H1 (cell line): ENCODE measurements at regions not wholly inside any gene's neighbourhood (a gene's known extent, or its start where the extent isn't known, plus 50 kb on each side); places are given as distances from the start of the nearest gene placed in this dataset.

Experiments used
- GTF2F1 ChIP-seq: IDR thresholded peaks from 2 replicates; pipeline ENCODE4 v1.6.1; 2012; ENCODE audit warnings: low read depth, low read length, improper control_type of control experiment, borderline replicate concordance
- HDAC2 ChIP-seq, 2 experiments: fragments of 300-600 bp in 1 of 2; sonication (generic) in 1 of 2; IDR thresholded peaks; 2 replicates each; pipeline ENCODE4 v1.6.1; 2011 to 2012; ENCODE audit warnings: low read depth in 2 of 2, low read length in 2 of 2, mild to moderate bottlenecking in 2 of 2, moderate library complexity in 2 of 2, borderline replicate concordance in 1 of 2, inconsistent platforms in 1 of 2
- NRF1 ChIP-seq: IDR thresholded peaks from 2 replicates; pipeline ENCODE4 v1.6.1; 2011; ENCODE audit warnings: mild to moderate bottlenecking, low read depth, low read length, improper control_type of control experiment
- POU5F1 ChIP-seq: IDR thresholded peaks from 2 replicates; pipeline ENCODE4 v1.6.1; 2011; ENCODE audit warnings: low read depth, mild to moderate bottlenecking, low read length, moderate library complexity
- SUZ12 ChIP-seq: fragments of 200-600 bp; sonication (generic); IDR thresholded peaks from 2 replicates; pipeline ENCODE4 v1.6.1; 2012; ENCODE audit warnings: mild to moderate bottlenecking, inconsistent platforms, low read length, moderate library complexity, mixed read lengths
- TF ChIP-seq, protein P1 (sequence below): IDR thresholded peaks from 2 replicates; pipeline ENCODE4 v1.6.1; 2011; ENCODE audit warnings: low read depth, mild to moderate bottlenecking, low read length; ENCODE audit not compliant: insufficient read depth
- TF ChIP-seq, protein P2 (sequence below): IDR thresholded peaks from 2 replicates; pipeline ENCODE4 v1.6.1; 2011; ENCODE audit warnings: low read length, improper control_type of control experiment

DNA sequence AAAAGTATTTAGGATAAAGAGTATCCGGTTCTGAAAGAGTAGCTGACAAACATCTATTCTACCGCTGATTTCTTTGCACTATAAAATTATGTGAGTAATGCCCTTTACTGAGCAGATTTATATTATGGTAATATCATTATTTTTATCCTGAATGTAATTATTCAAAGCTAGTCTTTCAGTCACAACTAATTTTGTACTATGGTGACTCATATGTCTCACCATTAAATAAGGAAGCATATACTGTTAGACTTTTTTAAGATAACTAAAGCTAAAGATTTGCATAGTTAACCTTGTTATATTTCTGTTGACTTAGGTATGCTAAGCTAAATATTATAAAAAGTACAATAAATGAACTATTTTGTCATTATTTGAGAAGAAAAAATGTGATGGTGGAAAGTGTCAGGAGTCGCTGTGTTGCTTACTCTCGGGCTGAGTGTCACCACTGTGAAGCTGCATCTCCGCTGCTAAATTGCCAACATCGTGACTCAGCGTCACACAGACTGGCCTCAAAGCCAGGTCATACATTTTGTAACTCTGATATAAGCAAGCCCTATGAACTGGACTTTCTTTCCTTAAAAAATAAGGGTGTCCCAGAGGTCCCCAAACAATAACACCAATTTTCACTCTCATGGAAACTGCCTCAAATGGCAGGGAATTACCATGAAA lies 69.1 kb upstream of the SSTR1 start (continued):
- TF ChIP-seq, protein P1, sequence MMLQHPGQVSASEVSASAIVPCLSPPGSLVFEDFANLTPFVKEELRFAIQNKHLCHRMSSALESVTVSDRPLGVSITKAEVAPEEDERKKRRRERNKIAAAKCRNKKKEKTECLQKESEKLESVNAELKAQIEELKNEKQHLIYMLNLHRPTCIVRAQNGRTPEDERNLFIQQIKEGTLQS = no peak
- TF ChIP-seq NRF1 (no peak), GTF2F1 (no peak), POU5F1 (no peak), SUZ12 (no peak), HDAC2 (IDR thresholded peaks at IDR 0.05; ENCODE audit: borderline replicate concordance in 1 of 2, low read depth in 2 of 2, low read length in 2 of 2) (no peak)
- TF ChIP-seq, protein P2, sequence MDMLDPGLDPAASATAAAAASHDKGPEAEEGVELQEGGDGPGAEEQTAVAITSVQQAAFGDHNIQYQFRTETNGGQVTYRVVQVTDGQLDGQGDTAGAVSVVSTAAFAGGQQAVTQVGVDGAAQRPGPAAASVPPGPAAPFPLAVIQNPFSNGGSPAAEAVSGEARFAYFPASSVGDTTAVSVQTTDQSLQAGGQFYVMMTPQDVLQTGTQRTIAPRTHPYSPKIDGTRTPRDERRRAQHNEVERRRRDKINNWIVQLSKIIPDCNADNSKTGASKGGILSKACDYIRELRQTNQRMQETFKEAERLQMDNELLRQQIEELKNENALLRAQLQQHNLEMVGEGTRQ = no peak
